BE2C (cell line): ENCODE measurements at regions not wholly inside any gene's neighbourhood (a gene's known extent, or its start where the extent isn't known, plus 50 kb on each side); places are given as distances from the start of the nearest gene placed in this dataset.

Experiments
- DNase-seq: peaks from one replicate; pipeline ENCODE4 v3.0.0-alpha.2; 2020
- H3K27me3 ChIP-seq: fragments of 250-450 bp; sonication (Bioruptor Pico); 2 replicates; pipeline ENCODE4 v1.5.1; 2020; ENCODE audit warnings: mild to moderate bottlenecking
- H3K36me3 ChIP-seq: fragments of 250-450 bp; sonication (Bioruptor Pico); 2 replicates; pipeline ENCODE4 v1.5.1; 2020; ENCODE audit warnings: mild to moderate bottlenecking
- H3K4me1 ChIP-seq: fragments of 250-450 bp; sonication (Bioruptor Pico); 2 replicates; pipeline ENCODE4 v1.5.1; 2020
- H3K4me3 ChIP-seq: 2 replicates; pipeline ENCODE4 v1.5.1; 2011; ENCODE audit warnings: low read depth, low read length
- H3K9me3 ChIP-seq: fragments of 250-450 bp; sonication (Bioruptor Pico); 2 replicates; pipeline ENCODE4 v1.5.1; 2020
- TF ChIP-seq, protein P1 (sequence below): IDR thresholded peaks from 2 replicates; pipeline ENCODE4 v1.5.1; 2012; ENCODE audit warnings: mild to moderate bottlenecking, low read depth, low read length

DNA sequence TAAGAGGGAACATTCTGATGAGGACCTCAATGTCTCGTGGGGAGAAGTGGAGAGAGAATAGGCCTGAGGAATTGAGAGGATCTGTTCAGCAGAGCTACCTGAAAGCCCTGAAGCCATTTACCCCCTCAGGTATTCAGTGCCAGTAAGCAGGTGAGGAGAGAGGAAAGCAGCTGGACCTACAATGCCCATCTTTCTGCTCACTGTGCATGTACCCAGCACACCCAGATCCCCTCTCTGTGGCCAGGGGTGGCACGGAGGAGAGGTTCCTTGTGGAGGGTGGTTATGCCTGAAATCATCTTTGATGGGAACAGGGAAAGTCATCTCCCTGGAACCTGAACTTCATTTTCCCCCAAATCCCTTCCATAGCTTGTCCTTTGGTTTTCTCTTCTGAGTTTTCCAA lies 277.8 kb upstream of the B3GAT1 start:
- no peaks in the 10 kb centered on the region for H3K9me3 ChIP-seq
- TF ChIP-seq, protein P1, sequence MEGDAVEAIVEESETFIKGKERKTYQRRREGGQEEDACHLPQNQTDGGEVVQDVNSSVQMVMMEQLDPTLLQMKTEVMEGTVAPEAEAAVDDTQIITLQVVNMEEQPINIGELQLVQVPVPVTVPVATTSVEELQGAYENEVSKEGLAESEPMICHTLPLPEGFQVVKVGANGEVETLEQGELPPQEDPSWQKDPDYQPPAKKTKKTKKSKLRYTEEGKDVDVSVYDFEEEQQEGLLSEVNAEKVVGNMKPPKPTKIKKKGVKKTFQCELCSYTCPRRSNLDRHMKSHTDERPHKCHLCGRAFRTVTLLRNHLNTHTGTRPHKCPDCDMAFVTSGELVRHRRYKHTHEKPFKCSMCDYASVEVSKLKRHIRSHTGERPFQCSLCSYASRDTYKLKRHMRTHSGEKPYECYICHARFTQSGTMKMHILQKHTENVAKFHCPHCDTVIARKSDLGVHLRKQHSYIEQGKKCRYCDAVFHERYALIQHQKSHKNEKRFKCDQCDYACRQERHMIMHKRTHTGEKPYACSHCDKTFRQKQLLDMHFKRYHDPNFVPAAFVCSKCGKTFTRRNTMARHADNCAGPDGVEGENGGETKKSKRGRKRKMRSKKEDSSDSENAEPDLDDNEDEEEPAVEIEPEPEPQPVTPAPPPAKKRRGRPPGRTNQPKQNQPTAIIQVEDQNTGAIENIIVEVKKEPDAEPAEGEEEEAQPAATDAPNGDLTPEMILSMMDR = no peak
- H3K36me3 ChIP-seq = no peaks in the 10 kb centered on the region
- no peaks in the 10 kb centered on the region for H3K4me1 ChIP-seq
- no peak overlapping the region for H3K4me3 ChIP-seq
- H3K27me3 ChIP-seq = peaks cover 61% of the 10 kb centered on the region
- DNase-seq = no peak

DNA sequence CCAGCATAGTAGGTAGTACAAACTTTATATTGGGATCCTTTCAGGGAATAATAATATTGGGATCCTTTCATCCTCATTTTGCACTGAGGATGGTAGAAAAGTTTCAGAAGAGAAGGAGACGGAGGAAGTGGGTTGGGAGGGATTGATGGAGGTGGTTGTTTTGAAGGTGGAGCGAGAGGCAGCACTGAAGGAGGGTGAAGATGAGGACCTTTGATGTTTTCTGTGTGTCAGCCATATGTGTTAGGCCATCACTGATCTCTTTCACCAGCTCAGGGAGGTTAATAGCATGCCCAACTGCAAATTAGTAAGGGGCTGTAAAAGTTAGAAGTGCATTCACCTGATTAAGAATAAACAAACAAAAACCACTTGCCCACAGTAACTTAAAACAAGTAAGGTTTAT lies 275.5 kb upstream of the B3GAT1 start:
- H3K4me1 ChIP-seq = no peaks in the 10 kb centered on the region
- H3K27me3 ChIP-seq = peaks cover 46% of the 10 kb centered on the region
- H3K4me3 ChIP-seq = no peak overlapping the region
- no peak for DNase-seq
- no peaks in the 10 kb centered on the region for H3K9me3 ChIP-seq
- no peaks in the 10 kb centered on the region for H3K36me3 ChIP-seq
- TF ChIP-seq, protein P1 = no peak

DNA sequence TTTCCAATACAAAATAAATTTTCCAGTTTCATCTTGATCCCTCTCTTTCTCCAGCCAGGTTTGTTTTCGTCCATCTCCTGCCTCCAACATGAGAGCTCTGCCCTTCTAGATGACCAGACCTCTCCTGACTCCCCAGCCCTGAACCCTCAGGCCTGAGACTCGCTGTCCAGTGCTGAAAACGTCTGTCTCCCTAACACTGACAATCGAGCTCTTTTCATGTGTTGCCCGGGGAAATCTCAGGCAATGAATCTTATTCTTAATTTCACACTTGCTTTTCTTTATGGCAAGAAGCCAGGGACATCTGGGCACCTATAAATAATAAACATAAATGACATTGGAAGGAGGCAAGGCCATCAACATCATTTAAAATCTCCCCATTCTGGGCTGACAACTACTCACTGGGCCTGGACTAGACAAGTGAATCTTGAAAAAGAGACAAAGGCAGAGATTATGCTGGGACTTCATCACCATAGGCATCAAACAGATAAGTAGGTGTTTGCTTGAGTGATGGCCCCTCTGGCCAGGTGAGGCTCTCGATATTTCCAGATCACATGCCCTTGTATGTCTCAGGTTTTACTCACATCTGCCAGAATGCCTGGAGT lies 274.5 kb upstream of the B3GAT1 start:
- Histone ChIP-seq H3K36me3 (no peaks in the 10 kb centered on the region), H3K4me1 (no peaks in the 10 kb centered on the region), H3K27me3 (peaks cover 36% of the 10 kb centered on the region), H3K4me3 (no peak overlapping the region), H3K9me3 (no peaks in the 10 kb centered on the region)
- DNase-seq = no peak
- TF ChIP-seq, protein P1 = no peak

DNA sequence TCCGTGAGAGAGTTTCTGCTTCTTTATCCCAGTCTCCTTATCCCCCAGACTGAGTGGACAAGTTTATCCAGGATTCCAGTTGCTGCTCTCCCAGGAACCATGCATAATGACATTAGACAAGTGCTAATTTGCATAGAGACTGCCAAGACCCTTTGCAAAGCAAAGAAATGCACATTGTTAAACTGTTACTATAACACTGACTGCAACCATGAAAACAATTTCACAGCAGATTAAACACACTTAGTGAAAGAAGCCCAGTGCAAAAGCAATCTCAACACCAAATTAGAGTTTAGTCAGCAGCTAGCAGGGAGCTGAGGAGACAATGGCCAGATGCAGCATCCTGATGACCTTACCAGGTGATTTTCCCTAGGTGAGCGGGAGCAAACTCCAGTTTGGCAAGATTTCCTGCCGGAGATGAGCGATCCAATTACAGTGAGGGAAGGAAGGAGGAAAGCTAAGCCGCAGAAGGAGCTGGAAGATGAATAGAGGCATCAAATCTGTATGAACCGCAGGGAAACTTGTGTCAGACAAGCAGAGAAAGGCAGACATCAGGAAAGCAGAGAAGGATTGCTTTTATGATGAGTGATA lies 273.8 kb upstream of the B3GAT1 start:
- TF ChIP-seq, protein P1 = no peak
- Histone ChIP-seq H3K27me3 (peaks cover 31% of the 10 kb centered on the region), H3K9me3 (no peaks in the 10 kb centered on the region), H3K4me1 (no peaks in the 10 kb centered on the region), H3K4me3 (no peak overlapping the region), H3K36me3 (no peaks in the 10 kb centered on the region)
- no peak for DNase-seq

DNA sequence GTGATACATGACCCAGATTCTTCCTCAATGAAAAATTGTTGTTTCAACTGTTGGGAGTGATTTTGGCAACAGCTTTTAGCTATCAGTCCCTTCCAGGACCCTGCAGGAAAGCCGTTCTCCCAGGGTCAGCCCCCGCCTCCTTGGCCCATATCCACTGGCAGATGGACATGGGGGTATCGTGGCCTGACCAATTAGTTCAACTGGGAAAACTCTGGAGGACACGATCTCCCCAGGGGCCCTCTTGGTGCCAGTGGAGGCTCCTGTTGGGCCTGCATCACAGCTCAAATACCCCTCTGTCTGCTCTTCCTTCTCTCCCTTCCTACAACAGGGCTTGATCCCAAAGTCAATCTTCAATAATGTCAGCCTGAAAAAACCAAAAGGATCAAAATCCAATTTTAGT lies 272.5 kb upstream of the B3GAT1 start:
- TF ChIP-seq, protein P1 = no peak
- Histone ChIP-seq H3K4me3 (no peak overlapping the region), H3K9me3 (no peaks in the 10 kb centered on the region), H3K4me1 (no peaks in the 10 kb centered on the region), H3K36me3 (no peaks in the 10 kb centered on the region), H3K27me3 (peaks cover 26% of the 10 kb centered on the region)
- DNase-seq = no peak

DNA sequence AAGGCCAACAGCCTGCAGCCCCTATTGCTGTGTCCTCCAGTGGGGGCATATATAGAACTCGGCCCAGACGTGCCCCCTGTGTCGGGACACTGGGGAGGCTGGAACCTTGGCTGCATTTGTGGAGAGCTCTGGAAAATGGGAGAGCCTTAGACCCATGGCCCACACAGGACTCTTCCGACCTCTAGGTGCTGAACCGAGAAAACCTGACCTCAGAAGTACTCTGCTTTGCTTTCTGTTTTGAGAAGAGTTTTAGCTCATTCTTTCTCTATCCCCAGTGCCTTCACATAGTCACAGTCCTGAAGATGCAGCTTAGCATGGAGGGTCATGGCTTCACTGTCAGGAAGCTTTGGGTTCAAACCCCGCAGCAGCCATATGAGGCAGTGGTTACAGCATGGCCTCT lies 271.8 kb upstream of the B3GAT1 start:
- TF ChIP-seq, protein P1 = no peak

More for the DNA sequence above, 271.8 kb upstream of the B3GAT1 start:
- Histone ChIP-seq H3K27me3 (peaks cover 26% of the 10 kb centered on the region), H3K4me1 (no peaks in the 10 kb centered on the region), H3K4me3 (no peak overlapping the region), H3K36me3 (no peaks in the 10 kb centered on the region), H3K9me3 (no peaks in the 10 kb centered on the region)
- DNase-seq = no peak
